ENCODE measurements at regions not wholly inside any gene's neighbourhood (a gene's known extent, or its start where the extent isn't known, plus 50 kb on each side); places are given as distances from the start of the nearest gene placed in this dataset.

- no peak overlapping the region for H3K4me3 ChIP-seq
- intact Hi-C loops (cut with DNase I) = no loop called here
- peaks cover 0 to 9% (median 0%) of the 10 kb centered on the region in 3 donors for H3K27me3 ChIP-seq
- TF ChIP-seq CTCF (IDR thresholded peaks at IDR 0.05) = no peak
- no peak for TF ChIP-seq EP300 (IDR thresholded peaks at IDR 0.05)
- TF ChIP-seq POLR2A (IDR thresholded peaks at IDR 0.05) = no peak
- no peak for TF ChIP-seq POLR2AphosphoS5 (IDR thresholded peaks at IDR 0.05)
- 68 to 82% methylated on average over 4 of the region's 4 CpGs for WGBS, 2 donors
- no peaks in the 10 kb centered on the region for H3K9me3 ChIP-seq
- DNase-seq = no peak
- H3K36me3 ChIP-seq = no peaks in the 10 kb centered on the region
- no peaks in the 10 kb centered on the region for H3K4me1 ChIP-seq
- no peak overlapping the region for H3K27ac ChIP-seq
Observed at GRCh38 chr1:34621916-34622315, 132.9 kb upstream of the GJB5 start.

- WGBS, 2 donors = 52 to 83% methylated on average over 6 of the region's 6 CpGs
- intact Hi-C loops (cut with DNase I) = no loop called here
- TF ChIP-seq POLR2A (IDR thresholded peaks at IDR 0.05) (no peak), EP300 (IDR thresholded peaks at IDR 0.05) (no peak), CTCF (IDR thresholded peaks at IDR 0.05) (no peak)
- no peaks in the 10 kb centered on the region for H3K27me3 ChIP-seq
- no peaks in the 10 kb centered on the region for H3K4me1 ChIP-seq
- DNase-seq = no peak
- H3K9me3 ChIP-seq = no peaks in the 10 kb centered on the region
- no peak overlapping the region for H3K4me3 ChIP-seq
- H3K36me3 ChIP-seq = no peaks in the 10 kb centered on the region
- no peak overlapping the region for H3K27ac ChIP-seq
Observed at GRCh38 chr1:34625521-34626015, 129.3 kb upstream of the GJB5 start.

GRCh38 chr1:34627465-34628240 lies 127.2 kb upstream of the GJB5 start:
- H3K9me3 ChIP-seq = no peaks in the 10 kb centered on the region
- intact Hi-C loops (cut with DNase I) = no loop called here
- no peaks in the 10 kb centered on the region for H3K4me1 ChIP-seq
- H3K36me3 ChIP-seq = no peaks in the 10 kb centered on the region
- WGBS, 2 donors = 55 to 71% methylated on average over 10 of the region's 10 CpGs
- TF ChIP-seq POLR2AphosphoS5 (IDR thresholded peaks at IDR 0.05) = no peak
- no peak for TF ChIP-seq EP300 (IDR thresholded peaks at IDR 0.05)
- no peak for TF ChIP-seq CTCF (IDR thresholded peaks at IDR 0.05)
- TF ChIP-seq POLR2A (IDR thresholded peaks at IDR 0.05) = no peak
- no peaks in the 10 kb centered on the region for H3K27me3 ChIP-seq
- no peak for DNase-seq
- H3K4me3 ChIP-seq = no peak overlapping the region
- no peak overlapping the region for H3K27ac ChIP-seq

GRCh38 chr1:34631126-34631525 lies 123.7 kb upstream of the GJB5 start:
- no peaks in the 10 kb centered on the region for H3K27me3 ChIP-seq
- WGBS, 2 donors = 88 to 94% methylated on average over 2 of the region's 2 CpGs
- intact Hi-C loops (cut with DNase I) = no loop called here
- no peaks in the 10 kb centered on the region for H3K9me3 ChIP-seq
- no peaks in the 10 kb centered on the region for H3K36me3 ChIP-seq
- no peak for DNase-seq
- TF ChIP-seq CTCF (IDR thresholded peaks at IDR 0.05) (no peak), POLR2AphosphoS5 (IDR thresholded peaks at IDR 0.05) (no peak), POLR2A (IDR thresholded peaks at IDR 0.05) (no peak), EP300 (IDR thresholded peaks at IDR 0.05) (no peak)
- H3K4me1 ChIP-seq = no peaks in the 10 kb centered on the region
- no peak overlapping the region for H3K27ac ChIP-seq
- H3K4me3 ChIP-seq = no peak overlapping the region

GRCh38 chr1:34639701-34640100 lies 115.1 kb upstream of the GJB5 start:
- intact Hi-C loops (cut with DNase I) = no loop called here
- no peak for DNase-seq
- no peaks in the 10 kb centered on the region for H3K27me3 ChIP-seq
- no peak overlapping the region for H3K4me3 ChIP-seq
- H3K27ac ChIP-seq = no peak overlapping the region
- TF ChIP-seq POLR2A (IDR thresholded peaks at IDR 0.05) = no peak
- no peak for TF ChIP-seq CTCF (IDR thresholded peaks at IDR 0.05)
- TF ChIP-seq POLR2AphosphoS5 (IDR thresholded peaks at IDR 0.05) = no peak
- TF ChIP-seq EP300 (IDR thresholded peaks at IDR 0.05) = no peak
- no peaks in the 10 kb centered on the region for H3K9me3 ChIP-seq
- H3K4me1 ChIP-seq = no peaks in the 10 kb centered on the region
- H3K36me3 ChIP-seq = no peaks in the 10 kb centered on the region
- 73 to 77% methylated on average over 9 of the region's 9 CpGs for WGBS, 2 donors

Data from sigmoid colon (tissue), 6 donors.